Stomach (tissue), 8 donors: ENCODE measurements at regions not wholly inside any gene's neighbourhood (a gene's known extent, or its start where the extent isn't known, plus 50 kb on each side); places are given as distances from the start of the nearest gene placed in this dataset.

Experiments
- DNase-seq, 2 donors: peaks; one replicate each; pipeline versions ENCODE4 v3.0.0 to v3.0.0-alpha.2; 2013 to 2019
- H3K27ac ChIP-seq, 5 donors: fragments of 200-600 bp in 4 of 5; sonication (generic) in 4 of 5; one replicate each; pipeline ENCODE4 v1.5.1; 2013 to 2019; ENCODE audit warnings: mild to moderate bottlenecking in 1 of 5, moderate library complexity in 1 of 5
- H3K27me3 ChIP-seq, 3 donors: fragments of 200-600 bp; sonication (generic); one replicate each; pipeline ENCODE4 v1.5.1; 2017 to 2019; ENCODE audit warnings: mixed run types in 1 of 3
- H3K36me3 ChIP-seq, 4 donors: fragments of 200-600 bp; sonication (generic); 1 replicate in 3 of 4; 2 replicates in 1 of 4; pipeline ENCODE4 v1.5.1; 2016 to 2019
- H3K4me1 ChIP-seq, 4 donors: fragments of 200-600 bp; sonication (generic); one replicate each; pipeline ENCODE4 v1.5.1; 2016 to 2019
- H3K4me3 ChIP-seq, 4 donors: fragments of 200-600 bp; sonication (generic) in 3 of 4; one replicate each; pipeline ENCODE4 v1.5.1; 2016 to 2019; ENCODE audit warnings: mild to moderate bottlenecking in 1 of 4
- H3K9me3 ChIP-seq, 4 donors: fragments of 200-600 bp; sonication (generic); one replicate each; pipeline ENCODE4 v1.5.1; 2016 to 2019
- EP300 ChIP-seq: sonication (generic); formaldehyde crosslinking; IDR thresholded peaks from one replicate; pipeline ENCODE4 v1.6.1; 2017; ENCODE audit warnings: antibody characterized with exemption
- POLR2A ChIP-seq, 4 donors: fragments of 450-650 bp; IDR thresholded peaks; one replicate each; pipeline ENCODE4 v1.6.1; 2016; ENCODE audit warnings: antibody characterized with exemption in 4 of 4, control low read depth in 2 of 4, mild to moderate bottlenecking in 1 of 4, moderate library complexity in 1 of 4
- POLR2AphosphoS5 ChIP-seq, 3 donors: sonication (generic); formaldehyde crosslinking; IDR thresholded peaks; one replicate each; pipeline ENCODE4 v1.6.1; 2016; ENCODE audit warnings: antibody characterized with exemption in 3 of 3
- WGBS, 5 donors: extraction: QIAGEN DNeasy Blood & Tissue Kit in 3 of 5; methylation state at CpG; one replicate each; pipeline versions ENCODE4 v1.1.5 to v1.1.7; 2013 to 2018; 5-methylcytosine and 5-hydroxymethylcytosine counted together
- intact Hi-C: fragments of 100-400 bp; cut with DNase I; formaldehyde crosslinking; loops from one replicate; pipeline ENCODE4 v1.15.1; 2023; ENCODE audit warnings: low total_unique reads
- TF ChIP-seq, protein P1 (sequence below), 7 experiments: fragments of 450-650 bp in 4 of 7; fragments of 200-600 bp in 3 of 7; sonication (generic) in 3 of 7; IDR thresholded peaks; one replicate each; pipeline ENCODE4 v1.5.1; 2016 to 2019; ENCODE audit warnings: antibody characterized with exemption in 7 of 7, control low read depth in 2 of 7, mild to moderate bottlenecking in 1 of 7
- donor health status: healthy with polysubstance abuse.
- donor health status: Bipolar disorder and iron deficiency.
- donor health status: healthy.

GRCh38 chr5:74341221-74341620 is 299.3 kb downstream of the ENC1 start:
- no peak for DNase-seq
- H3K36me3 ChIP-seq, result no peaks in the 10 kb centered on the region
- WGBS, 5 donors, result 75 to 91% (median 91%) methylated on average over 2 of the region's 2 CpGs
- peaks cover 0 to 11% (median 5%) of the 10 kb centered on the region in 4 donors for H3K4me1 ChIP-seq
- H3K9me3 ChIP-seq, result no peaks in the 10 kb centered on the region
- intact Hi-C loops, result no loop called here
- no peak overlapping the region for H3K4me3 ChIP-seq
- TF ChIP-seq EP300, result no peak
- TF ChIP-seq POLR2A (IDR thresholded peaks at IDR 0.05), result no peak
- TF ChIP-seq, protein P1, sequence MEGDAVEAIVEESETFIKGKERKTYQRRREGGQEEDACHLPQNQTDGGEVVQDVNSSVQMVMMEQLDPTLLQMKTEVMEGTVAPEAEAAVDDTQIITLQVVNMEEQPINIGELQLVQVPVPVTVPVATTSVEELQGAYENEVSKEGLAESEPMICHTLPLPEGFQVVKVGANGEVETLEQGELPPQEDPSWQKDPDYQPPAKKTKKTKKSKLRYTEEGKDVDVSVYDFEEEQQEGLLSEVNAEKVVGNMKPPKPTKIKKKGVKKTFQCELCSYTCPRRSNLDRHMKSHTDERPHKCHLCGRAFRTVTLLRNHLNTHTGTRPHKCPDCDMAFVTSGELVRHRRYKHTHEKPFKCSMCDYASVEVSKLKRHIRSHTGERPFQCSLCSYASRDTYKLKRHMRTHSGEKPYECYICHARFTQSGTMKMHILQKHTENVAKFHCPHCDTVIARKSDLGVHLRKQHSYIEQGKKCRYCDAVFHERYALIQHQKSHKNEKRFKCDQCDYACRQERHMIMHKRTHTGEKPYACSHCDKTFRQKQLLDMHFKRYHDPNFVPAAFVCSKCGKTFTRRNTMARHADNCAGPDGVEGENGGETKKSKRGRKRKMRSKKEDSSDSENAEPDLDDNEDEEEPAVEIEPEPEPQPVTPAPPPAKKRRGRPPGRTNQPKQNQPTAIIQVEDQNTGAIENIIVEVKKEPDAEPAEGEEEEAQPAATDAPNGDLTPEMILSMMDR (IDR thresholded peaks at IDR 0.05), result no peak
- TF ChIP-seq POLR2AphosphoS5 (IDR thresholded peaks at IDR 0.05), result no peak
- no peak overlapping the region for H3K27ac ChIP-seq
- H3K27me3 ChIP-seq, result no peaks in the 10 kb centered on the region

DNA sequence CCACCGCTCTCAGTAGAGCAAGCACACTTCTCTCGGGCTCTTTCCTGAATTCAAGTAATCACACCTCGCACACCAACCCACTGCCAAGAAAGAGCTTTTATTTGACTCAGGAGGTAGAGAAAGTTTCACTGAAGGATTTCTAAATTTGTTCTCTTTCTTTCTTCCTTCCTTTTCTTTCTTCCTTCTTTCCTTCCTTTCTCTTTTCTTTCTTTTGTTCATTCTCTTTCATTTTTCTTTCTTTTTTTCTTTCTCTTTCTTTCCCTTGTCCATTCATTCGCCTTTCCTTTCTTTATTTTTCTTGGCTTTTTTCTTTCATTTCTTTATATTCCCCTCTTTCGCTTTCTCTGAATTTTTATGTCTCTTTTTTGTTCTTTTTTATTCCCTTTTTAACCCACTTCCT is 300.1 kb downstream of the ENC1 start:
- H3K4me1 ChIP-seq, result peaks cover 0 to 11% (median 5%) of the 10 kb centered on the region in 4 donors
- TF ChIP-seq EP300 (no peak), POLR2AphosphoS5 (IDR thresholded peaks at IDR 0.05) (no peak), POLR2A (IDR thresholded peaks at IDR 0.05) (no peak)
- TF ChIP-seq, protein P1 (IDR thresholded peaks at IDR 0.05), result no peak
- no peaks in the 10 kb centered on the region for H3K36me3 ChIP-seq
- no peak overlapping the region for H3K27ac ChIP-seq
- no peaks in the 10 kb centered on the region for H3K27me3 ChIP-seq
- DNase-seq, result no peak
- intact Hi-C loops, result no loop called here
- 93 to 98% (median 97%) methylated on average over 5 of the region's 5 CpGs for WGBS, 5 donors
- no peaks in the 10 kb centered on the region for H3K9me3 ChIP-seq
- no peak overlapping the region for H3K4me3 ChIP-seq

- Histone ChIP-seq H3K27me3 (no peaks in the 10 kb centered on the region), H3K36me3 (no peaks in the 10 kb centered on the region), H3K4me1 (peaks cover 0 to 6% (median 2%) of the 10 kb centered on the region in 4 donors), H3K27ac (no peak overlapping the region), H3K9me3 (no peaks in the 10 kb centered on the region), H3K4me3 (no peak overlapping the region)
- DNase-seq, result no peak
- WGBS, 5 donors, result 69 to 89% (median 88%) methylated on average over 1 of the region's 1 CpG
- TF ChIP-seq POLR2AphosphoS5 (IDR thresholded peaks at IDR 0.05), result no peak
- no peak for TF ChIP-seq EP300
- no peak for TF ChIP-seq POLR2A (IDR thresholded peaks at IDR 0.05)
- TF ChIP-seq, protein P1 (IDR thresholded peaks at IDR 0.05), result no peak
- intact Hi-C loops, result no loop called here
These were observed 302.6 kb downstream of the ENC1 start for GRCh38 chr5:74337984-74338310.

DNA sequence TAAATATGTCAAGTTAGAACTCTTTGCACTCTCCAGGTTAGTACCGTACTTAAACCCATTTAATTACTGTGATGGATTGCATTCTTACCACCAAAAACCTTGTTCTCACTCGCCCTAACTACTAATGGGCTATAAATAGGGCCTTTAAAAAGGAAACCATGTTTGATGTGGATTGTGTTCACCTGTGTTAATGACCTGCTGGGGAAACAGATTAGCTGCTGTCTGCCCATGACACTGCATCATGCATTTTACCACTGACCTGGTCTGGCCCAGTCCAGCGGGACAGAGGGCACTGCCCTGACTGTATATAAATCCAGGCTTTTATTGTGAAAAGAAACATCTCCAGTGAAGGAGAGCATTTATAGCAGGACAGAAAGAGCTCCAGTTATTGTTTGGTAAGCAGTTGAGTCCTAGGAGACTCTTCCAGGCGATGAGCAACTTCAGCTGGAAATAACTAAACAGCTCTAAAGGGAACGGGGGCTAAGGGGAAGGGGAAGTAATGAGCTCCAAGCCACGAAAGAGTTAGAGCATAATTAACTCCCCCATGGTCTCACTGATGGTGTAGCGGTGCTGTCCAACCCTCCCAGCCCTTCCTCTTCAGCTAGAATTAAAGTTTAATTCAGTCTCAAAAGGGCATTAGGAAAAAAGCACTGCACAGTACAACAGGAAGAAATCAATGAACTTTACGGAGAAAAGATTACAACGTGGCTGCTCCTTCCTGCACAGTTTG is 303.1 kb downstream of the ENC1 start:
- H3K27ac ChIP-seq, result no peak overlapping the region
- no peak for DNase-seq
- WGBS, 5 donors, result 54 to 67% (median 65%) methylated on average over 9 of the region's 9 CpGs
- TF ChIP-seq, protein P1 (IDR thresholded peaks at IDR 0.05), result no peak
- TF ChIP-seq EP300, result no peak
- TF ChIP-seq POLR2A (IDR thresholded peaks at IDR 0.05), result no peak
- TF ChIP-seq POLR2AphosphoS5 (IDR thresholded peaks at IDR 0.05), result no peak
- no peak overlapping the region for H3K4me3 ChIP-seq
- intact Hi-C loops, result no loop called here
- no peaks in the 10 kb centered on the region for H3K9me3 ChIP-seq
- H3K27me3 ChIP-seq, result no peaks in the 10 kb centered on the region
- peaks cover 0 to 4% (median under 1%) of the 10 kb centered on the region in 4 donors for H3K4me1 ChIP-seq
- H3K36me3 ChIP-seq, result no peaks in the 10 kb centered on the region
